ENCODE measurements at regions not wholly inside any gene's neighbourhood (a gene's known extent, or its start where the extent isn't known, plus 50 kb on each side); places are given as distances from the start of the nearest gene placed in this dataset.
"Not testable (repeated sequence)": the region's sequence is repeated elsewhere in the genome, so short reads cannot be mapped to it uniquely, and the experiment has no call there.

- TF ChIP-seq NRF1 (IDR thresholded peaks at IDR 0.05; ENCODE audit: low read depth, low read length) (peak; percentile 31; the same call in 1 of the 2 replicates), PBX3 (IDR thresholded peaks at IDR 0.05) (0 out of 2 replicates have a peak, but pooled peaks have one; percentile 46), NFIC (IDR thresholded peaks at IDR 0.05; ENCODE audit: borderline replicate concordance) (peak; percentile 32; the same call in 1 of the 2 replicates), CHD2 (IDR thresholded peaks at IDR 0.05; ENCODE audit: low read length, partially characterized antibody) (peak; percentile 84), MAX (IDR thresholded peaks at IDR 0.05; ENCODE audit: low read depth) (peak; percentile 81), GABPA (IDR thresholded peaks at IDR 0.05; ENCODE audit: low read depth) (peak; percentile 83), ELF1 (IDR thresholded peaks at IDR 0.05) (peak; percentile 99)
These were observed 136.6 kb downstream of the FOXD4L6 start (continued) for GRCh38 chr9:40991741-40992471.

DNA sequence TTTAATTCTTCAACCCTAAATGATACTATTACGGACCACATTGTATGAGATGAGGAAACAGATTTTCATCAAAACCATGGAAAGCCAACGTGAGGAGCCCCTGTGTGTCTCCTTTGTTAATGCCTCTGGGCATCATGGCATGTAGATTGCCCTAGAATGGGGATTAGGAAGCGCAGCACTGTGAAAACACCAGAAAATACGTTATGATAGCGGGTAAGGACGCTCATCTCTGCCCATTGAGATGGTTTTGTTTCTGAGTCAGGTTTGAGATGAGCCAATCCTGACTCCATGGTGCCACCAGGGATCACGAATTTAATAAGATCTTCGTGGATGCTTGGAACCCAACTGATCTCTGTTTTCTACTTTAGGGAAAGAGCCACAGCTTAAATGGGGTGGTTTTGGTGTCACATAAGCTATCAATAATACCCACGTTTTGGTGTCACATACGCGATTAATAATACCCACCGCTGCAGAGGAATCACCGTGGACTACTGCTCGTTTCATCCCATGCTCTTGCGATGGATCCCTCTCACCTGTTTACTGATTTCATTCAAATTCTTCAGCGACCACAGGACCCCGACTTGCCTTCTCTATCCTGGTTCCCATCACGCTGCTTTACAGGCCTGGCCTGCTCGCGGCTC lies 137.3 kb downstream of the FOXD4L6 start:
- peak overlapping the region; percentile 88 for H3K9ac ChIP-seq
- H4K20me1 ChIP-seq (ENCODE audit: insufficient read depth); H3F3A ChIP-seq (replicated peaks; ENCODE audit: insufficient read depth); H3K9me3 ChIP-seq; POLR2A ChIA-PET; H3K4me1 ChIP-seq (ENCODE audit: control insufficient read depth in 1 of 2, insufficient read depth in 2 of 2, low read depth in 1 of 2, low read length in 1 of 2); H3K36me3 ChIP-seq (replicated peaks in 1 of 2; ENCODE audit: control insufficient read depth in 1 of 2, insufficient read depth in 2 of 2, low read length in 1 of 2); H3K9me2 ChIP-seq; H3K27me3 ChIP-seq (ENCODE audit: insufficient read depth): not testable (repeated sequence)
- peak overlapping the region; percentile 97 to 100 for H3K4me3 ChIP-seq (ENCODE audit: low read depth in 2 of 2, low read length in 1 of 2)
- DNase-seq = peak; percentile 8
- CTCF ChIA-PET = interaction anchor here (1.2 kb wide), 1 partner anchor 34 kb away, joined by 3 read pairs; no protein-coding TSS in a partner anchor
- H2AFZ ChIP-seq (ENCODE audit: low read depth) = peak overlapping the region; percentile 98
- 26% methylated on average over 20 of the region's 20 CpGs for WGBS (ENCODE audit: low lambda C conversion rate)
- peaks cover 30% of the 10 kb centered on the region for H3K79me2 ChIP-seq (ENCODE audit: insufficient read depth)
- H3K4me2 ChIP-seq = peak overlapping the region; percentile 98
- H3K27ac ChIP-seq (ENCODE audit: low read depth in 2 of 2, low read length in 1 of 2) = peak overlapping the region; percentile 76 to 85

GRCh38 chr9:40986332-40986731 lies 142.1 kb downstream of the FOXD4L6 start:
- DNase-seq; H3F3A ChIP-seq (replicated peaks; ENCODE audit: insufficient read depth); H3K4me3 ChIP-seq (ENCODE audit: low read depth in 2 of 2, low read length in 1 of 2); H4K20me1 ChIP-seq (ENCODE audit: insufficient read depth); H3K4me2 ChIP-seq; H3K9me2 ChIP-seq; H2AFZ ChIP-seq (ENCODE audit: low read depth); H3K79me2 ChIP-seq (ENCODE audit: insufficient read depth); H3K4me1 ChIP-seq (ENCODE audit: control insufficient read depth in 1 of 2, insufficient read depth in 2 of 2, low read depth in 1 of 2, low read length in 1 of 2); H3K36me3 ChIP-seq (replicated peaks in 1 of 2; ENCODE audit: control insufficient read depth in 1 of 2, insufficient read depth in 2 of 2, low read length in 1 of 2); CTCF ChIA-PET; H3K27me3 ChIP-seq (ENCODE audit: insufficient read depth); POLR2A ChIA-PET; H3K27ac ChIP-seq (ENCODE audit: low read depth in 2 of 2, low read length in 1 of 2); H3K9ac ChIP-seq; H3K9me3 ChIP-seq: not testable (repeated sequence)
- WGBS (ENCODE audit: low lambda C conversion rate) = 91% methylated on average over 2 of the region's 2 CpGs

GRCh38 chr9:40975351-40975750 lies 153.1 kb downstream of the FOXD4L6 start:
- not testable (repeated sequence) for H2AFZ ChIP-seq (ENCODE audit: low read depth); H3F3A ChIP-seq (replicated peaks; ENCODE audit: insufficient read depth)

GRCh38 chr9:40974912-40975311 lies 153.6 kb downstream of the FOXD4L6 start:
- H3K9me3 ChIP-seq = not testable (repeated sequence)

More at GRCh38 chr9:40975351-40975750, 153.1 kb downstream of the FOXD4L6 start:
- H3K27me3 ChIP-seq (ENCODE audit: insufficient read depth); H3K79me2 ChIP-seq (ENCODE audit: insufficient read depth); H3K27ac ChIP-seq (ENCODE audit: low read depth in 2 of 2, low read length in 1 of 2); H3K36me3 ChIP-seq (replicated peaks in 1 of 2; ENCODE audit: control insufficient read depth in 1 of 2, insufficient read depth in 2 of 2, low read length in 1 of 2); H3K4me1 ChIP-seq (ENCODE audit: control insufficient read depth in 1 of 2, insufficient read depth in 2 of 2, low read depth in 1 of 2, low read length in 1 of 2); H4K20me1 ChIP-seq (ENCODE audit: insufficient read depth); H3K4me2 ChIP-seq; CTCF ChIA-PET; DNase-seq; H3K9me2 ChIP-seq; POLR2A ChIA-PET; H3K9me3 ChIP-seq; H3K9ac ChIP-seq; H3K4me3 ChIP-seq (ENCODE audit: low read depth in 2 of 2, low read length in 1 of 2): not testable (repeated sequence)
- WGBS (ENCODE audit: low lambda C conversion rate) = 81% methylated on average over 15 of the region's 17 CpGs

DNA sequence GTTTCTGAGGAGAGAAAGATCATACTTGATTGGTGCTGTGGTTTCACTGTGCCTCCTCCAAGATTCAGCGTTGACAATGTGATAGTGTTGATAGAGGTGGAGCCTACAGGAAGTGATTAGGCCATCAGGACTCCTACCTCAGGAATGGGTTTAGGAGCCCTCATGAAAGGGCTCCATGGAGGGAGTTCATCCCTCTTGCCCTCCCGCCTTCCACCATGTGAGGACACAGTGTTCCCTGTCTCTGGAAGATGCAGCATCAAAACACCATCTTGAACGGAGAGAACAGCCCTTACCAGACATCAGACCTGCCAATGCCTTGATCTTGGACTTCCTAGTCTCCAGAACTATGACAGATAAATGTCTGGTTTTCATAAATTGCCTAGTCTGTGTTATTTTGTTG lies 156.7 kb downstream of the FOXD4L6 start:
- H3K4me3 ChIP-seq (ENCODE audit: low read depth in 2 of 2, low read length in 1 of 2); DNase-seq; H4K20me1 ChIP-seq (ENCODE audit: insufficient read depth); H3K4me2 ChIP-seq; H3K9me3 ChIP-seq; H3K9me2 ChIP-seq; H2AFZ ChIP-seq (ENCODE audit: low read depth); H3K79me2 ChIP-seq (ENCODE audit: insufficient read depth); H3K36me3 ChIP-seq (replicated peaks in 1 of 2; ENCODE audit: control insufficient read depth in 1 of 2, insufficient read depth in 2 of 2, low read length in 1 of 2); H3K27ac ChIP-seq (ENCODE audit: low read depth in 2 of 2, low read length in 1 of 2); H3K4me1 ChIP-seq (ENCODE audit: control insufficient read depth in 1 of 2, insufficient read depth in 2 of 2, low read depth in 1 of 2, low read length in 1 of 2); H3K9ac ChIP-seq; H3F3A ChIP-seq (replicated peaks; ENCODE audit: insufficient read depth); H3K27me3 ChIP-seq (ENCODE audit: insufficient read depth); CTCF ChIA-PET; POLR2A ChIA-PET: not testable (repeated sequence)
- WGBS (ENCODE audit: low lambda C conversion rate) = 45% methylated on average over 3 of the region's 3 CpGs

More at GRCh38 chr9:40974912-40975311, 153.6 kb downstream of the FOXD4L6 start:
- CTCF ChIA-PET; H3K4me2 ChIP-seq; H4K20me1 ChIP-seq (ENCODE audit: insufficient read depth); H3K27me3 ChIP-seq (ENCODE audit: insufficient read depth); DNase-seq; H3K36me3 ChIP-seq (replicated peaks in 1 of 2; ENCODE audit: control insufficient read depth in 1 of 2, insufficient read depth in 2 of 2, low read length in 1 of 2); H3K79me2 ChIP-seq (ENCODE audit: insufficient read depth); POLR2A ChIA-PET; H3K4me3 ChIP-seq (ENCODE audit: low read depth in 2 of 2, low read length in 1 of 2); H3K9me2 ChIP-seq; H3F3A ChIP-seq (replicated peaks; ENCODE audit: insufficient read depth); H3K27ac ChIP-seq (ENCODE audit: low read depth in 2 of 2, low read length in 1 of 2); H3K4me1 ChIP-seq (ENCODE audit: control insufficient read depth in 1 of 2, insufficient read depth in 2 of 2, low read depth in 1 of 2, low read length in 1 of 2); H3K9ac ChIP-seq; H2AFZ ChIP-seq (ENCODE audit: low read depth): not testable (repeated sequence)
- 75% methylated on average over 6 of the region's 10 CpGs for WGBS (ENCODE audit: low lambda C conversion rate)
